A673 (cell line): ENCODE measurements at regions not wholly inside any gene's neighbourhood (a gene's known extent, or its start where the extent isn't known, plus 50 kb on each side); places are given as distances from the start of the nearest gene placed in this dataset.

Experiments used
- BruUV-seq: library from RNA; stranded (reverse); fragments of 400-500 nt; replicated peaks from 2 replicates; lab custom pipeline; 2021; lab: Mats Ljungman, UMichigan
- CTCF ChIA-PET: fragments of 300-600 bp; sonication (Branson Sonifier 250); formaldehyde crosslinking; loops from one replicate; lab custom pipeline; 2022; ENCODE audit warnings: antibody characterized with exemption; lab: Charles Lee
- POLR2A ChIA-PET: fragments of 300-600 bp; sonication (Branson Sonifier 250); formaldehyde crosslinking; loops from one replicate; lab custom pipeline; 2022; ENCODE audit warnings: antibody characterized with exemption; ENCODE audit not compliant: low non-redundant PET; lab: Charles Lee
- DNase-seq: peaks from one replicate; pipeline ENCODE4 v3.0.0-alpha.2; 2015; ENCODE audit warnings: low spot score
- H3K27ac ChIP-seq: fragments of 200-600 bp; sonication (generic); 2 replicates; pipeline ENCODE4 v1.5.1; 2016; ENCODE audit warnings: mixed run types, low read depth, mild to moderate bottlenecking, mixed read lengths, antibody characterized with exemption, low read length; ENCODE audit not compliant: poor library complexity, severe bottlenecking
- H3K27me3 ChIP-seq: fragments of 200-600 bp; sonication (generic); replicated peaks from 2 replicates; pipeline ENCODE4 v1.6.1; 2017; ENCODE audit warnings: mixed run types, low read depth, mild to moderate bottlenecking, mixed read lengths, antibody characterized with exemption, low read length; ENCODE audit not compliant: insufficient read depth, poor library complexity
- H3K36me3 ChIP-seq: fragments of 200-600 bp; sonication (generic); 2 replicates; pipeline ENCODE4 v1.6.1; 2016; ENCODE audit warnings: mixed run types, mild to moderate bottlenecking, mixed read lengths, antibody characterized with exemption, low read length; ENCODE audit not compliant: insufficient read depth, poor library complexity, severe bottlenecking
- H3K4me1 ChIP-seq: fragments of 200-600 bp; sonication (generic); 2 replicates; pipeline ENCODE4 v1.6.1; 2017; ENCODE audit warnings: mixed run types, mild to moderate bottlenecking, mixed read lengths, antibody characterized with exemption, low read length; ENCODE audit not compliant: insufficient read depth, poor library complexity, severe bottlenecking
- H3K4me3 ChIP-seq: fragments of 200-600 bp; sonication (generic); 2 replicates; pipeline ENCODE4 v1.5.1; 2016; ENCODE audit warnings: low read depth, mixed run types, mild to moderate bottlenecking, mixed read lengths, low read length; ENCODE audit not compliant: poor library complexity, severe bottlenecking
- H3K9me3 ChIP-seq: fragments of 200-600 bp; sonication (generic); 2 replicates; pipeline ENCODE4 v1.6.1; 2016; ENCODE audit warnings: mixed run types, low read depth, mild to moderate bottlenecking, mixed read lengths, antibody characterized with exemption, low read length; ENCODE audit not compliant: poor library complexity, severe bottlenecking
- EZH2 ChIP-seq: fragments of 200-600 bp; sonication (generic); IDR thresholded peaks from 2 replicates; pipeline ENCODE4 v1.6.1; 2017; ENCODE audit warnings: borderline replicate concordance, low read depth, mild to moderate bottlenecking, mixed read lengths, antibody characterized with exemption, low read length; ENCODE audit not compliant: poor library complexity, severe bottlenecking
- intact Hi-C: fragments of 100-400 bp; cut with micrococcal nuclease; formaldehyde crosslinking; loops from one replicate; pipeline ENCODE4 v1.10.0; 2022; ENCODE audit not compliant: unreplicated experiment
- TF ChIP-seq, protein P1 (sequence below): fragments of 300-800, 200-600 bp; sonication (generic); conservative IDR thresholded peaks from 2 replicates; pipeline ENCODE4 v1.5.1; 2017; ENCODE audit warnings: low read depth, mild to moderate bottlenecking, antibody characterized with exemption, low read length, moderate library complexity, mixed read lengths

DNA sequence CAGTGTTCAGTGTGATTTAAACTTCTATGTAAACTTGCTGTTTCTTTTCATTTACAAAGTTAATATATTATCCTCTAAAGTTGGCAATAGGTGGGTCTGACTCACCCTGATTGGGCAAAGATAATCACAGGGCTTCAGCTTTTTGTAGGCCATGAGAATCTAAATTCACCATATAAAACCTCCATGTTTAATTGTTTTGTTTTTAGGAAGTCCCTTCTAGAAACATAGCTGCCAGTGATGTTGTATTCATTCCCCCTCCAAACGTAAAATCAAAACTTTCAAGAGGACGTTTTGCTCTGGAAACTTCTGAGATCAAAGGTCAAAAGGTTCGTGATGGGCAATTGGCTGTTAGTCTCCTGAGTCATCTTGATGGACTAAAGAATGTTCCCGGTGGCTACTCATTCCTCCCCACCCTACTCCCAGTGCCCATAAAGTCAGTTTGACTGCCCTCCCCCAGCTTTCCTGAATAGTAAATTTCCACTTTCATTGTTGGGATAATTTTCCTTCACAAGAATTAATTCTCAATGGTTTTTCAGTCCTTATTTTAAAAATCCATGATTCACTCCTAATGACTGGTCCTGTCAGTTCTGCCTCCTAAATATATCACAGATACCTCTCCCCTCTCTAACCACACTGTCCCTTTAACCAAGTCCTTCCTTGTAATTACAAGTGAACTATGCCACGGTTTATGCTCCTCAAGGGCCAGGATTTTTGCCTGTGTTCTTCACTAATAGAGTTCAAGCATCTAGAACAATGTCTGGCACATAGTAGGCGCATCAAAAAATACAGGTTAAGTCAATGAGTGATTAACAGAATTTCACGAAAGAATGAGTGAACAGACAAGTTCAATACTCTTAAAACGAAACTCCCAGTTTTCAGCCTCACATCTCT lies 164.4 kb upstream of the VRK2 start:
- Histone ChIP-seq H3K27me3 (no peaks in the 10 kb centered on the region), H3K4me3 (no peak overlapping the region), H3K36me3 (no peaks in the 10 kb centered on the region), H3K4me1 (no peaks in the 10 kb centered on the region), H3K9me3 (no peaks in the 10 kb centered on the region), H3K27ac (no peak overlapping the region)
- no peak for TF ChIP-seq EZH2
- TF ChIP-seq, protein P1, sequence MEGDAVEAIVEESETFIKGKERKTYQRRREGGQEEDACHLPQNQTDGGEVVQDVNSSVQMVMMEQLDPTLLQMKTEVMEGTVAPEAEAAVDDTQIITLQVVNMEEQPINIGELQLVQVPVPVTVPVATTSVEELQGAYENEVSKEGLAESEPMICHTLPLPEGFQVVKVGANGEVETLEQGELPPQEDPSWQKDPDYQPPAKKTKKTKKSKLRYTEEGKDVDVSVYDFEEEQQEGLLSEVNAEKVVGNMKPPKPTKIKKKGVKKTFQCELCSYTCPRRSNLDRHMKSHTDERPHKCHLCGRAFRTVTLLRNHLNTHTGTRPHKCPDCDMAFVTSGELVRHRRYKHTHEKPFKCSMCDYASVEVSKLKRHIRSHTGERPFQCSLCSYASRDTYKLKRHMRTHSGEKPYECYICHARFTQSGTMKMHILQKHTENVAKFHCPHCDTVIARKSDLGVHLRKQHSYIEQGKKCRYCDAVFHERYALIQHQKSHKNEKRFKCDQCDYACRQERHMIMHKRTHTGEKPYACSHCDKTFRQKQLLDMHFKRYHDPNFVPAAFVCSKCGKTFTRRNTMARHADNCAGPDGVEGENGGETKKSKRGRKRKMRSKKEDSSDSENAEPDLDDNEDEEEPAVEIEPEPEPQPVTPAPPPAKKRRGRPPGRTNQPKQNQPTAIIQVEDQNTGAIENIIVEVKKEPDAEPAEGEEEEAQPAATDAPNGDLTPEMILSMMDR = no peak
- BruUV-seq = no TSS peak
- ChIA-PET CTCF (no interaction called here), POLR2A (no interaction called here)
- DNase-seq = no peak
- intact Hi-C loops = no loop called here

DNA sequence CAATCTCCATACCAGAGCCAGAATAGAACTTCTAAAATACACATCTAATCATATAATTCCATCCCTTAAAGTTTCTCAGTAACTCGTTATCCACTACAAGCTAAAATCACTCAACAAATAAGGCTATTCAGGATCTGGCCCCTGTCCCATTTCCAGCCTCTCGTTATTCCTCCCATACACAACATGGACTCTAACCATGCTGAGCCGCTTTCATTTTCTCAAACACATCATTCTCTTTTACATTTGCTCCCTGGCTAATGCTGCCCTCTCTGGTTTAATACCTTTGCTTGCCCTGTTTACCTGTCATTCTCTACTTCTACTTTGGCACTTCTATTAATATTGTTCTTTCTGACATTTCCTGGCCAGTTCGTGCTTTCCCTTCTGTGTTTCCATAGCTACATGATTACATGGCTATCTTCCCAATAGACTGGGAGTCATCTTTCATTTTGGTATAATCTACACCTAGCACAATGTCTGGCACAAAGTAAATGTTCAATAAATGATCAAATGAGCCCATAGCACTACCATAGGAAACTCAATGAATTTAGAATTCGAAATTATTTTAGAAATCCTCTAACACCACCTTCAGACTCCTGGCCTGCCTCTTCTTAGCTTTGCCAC lies 163.6 kb upstream of the VRK2 start:
- no peak for DNase-seq
- ChIA-PET POLR2A (no interaction called here), CTCF (no interaction called here)
- H3K27me3 ChIP-seq = no peaks in the 10 kb centered on the region
- no TSS peak for BruUV-seq
- H3K27ac ChIP-seq = no peak overlapping the region
- no peaks in the 10 kb centered on the region for H3K4me1 ChIP-seq
- intact Hi-C loops = no loop called here
- H3K4me3 ChIP-seq = no peak overlapping the region
- H3K9me3 ChIP-seq = no peaks in the 10 kb centered on the region
- H3K36me3 ChIP-seq = no peaks in the 10 kb centered on the region
- no peak for TF ChIP-seq EZH2
- TF ChIP-seq, protein P1 = no peak

- TF ChIP-seq EZH2 = no peak
- TF ChIP-seq, protein P1 = no peak
- intact Hi-C loops = no loop called here
- ChIA-PET CTCF (no interaction called here), POLR2A (no interaction called here)
- H3K4me1 ChIP-seq = no peaks in the 10 kb centered on the region
- no peak overlapping the region for H3K27ac ChIP-seq
- BruUV-seq = no TSS peak
- no peaks in the 10 kb centered on the region for H3K27me3 ChIP-seq
- no peak overlapping the region for H3K4me3 ChIP-seq
- no peaks in the 10 kb centered on the region for H3K9me3 ChIP-seq
- DNase-seq = no peak
- no peaks in the 10 kb centered on the region for H3K36me3 ChIP-seq
These were observed 162.3 kb upstream of the VRK2 start for GRCh38 chr2:57884281-57884680.
